Umbilical cord (tissue), 1 donor: ENCODE measurements at regions not wholly inside any gene's neighbourhood (a gene's known extent, or its start where the extent isn't known, plus 50 kb on each side); places are given as distances from the start of the nearest gene placed in this dataset.
"Not testable (repeated sequence)": the region's sequence is repeated elsewhere in the genome, so short reads cannot be mapped to it uniquely, and the experiment has no call there.

ENCODE experiments used
- DNase-seq: peaks from one replicate; pipeline ENCODE4 v3.0.0-alpha.2; 2015; ENCODE audit warnings: low spot score

DNA sequence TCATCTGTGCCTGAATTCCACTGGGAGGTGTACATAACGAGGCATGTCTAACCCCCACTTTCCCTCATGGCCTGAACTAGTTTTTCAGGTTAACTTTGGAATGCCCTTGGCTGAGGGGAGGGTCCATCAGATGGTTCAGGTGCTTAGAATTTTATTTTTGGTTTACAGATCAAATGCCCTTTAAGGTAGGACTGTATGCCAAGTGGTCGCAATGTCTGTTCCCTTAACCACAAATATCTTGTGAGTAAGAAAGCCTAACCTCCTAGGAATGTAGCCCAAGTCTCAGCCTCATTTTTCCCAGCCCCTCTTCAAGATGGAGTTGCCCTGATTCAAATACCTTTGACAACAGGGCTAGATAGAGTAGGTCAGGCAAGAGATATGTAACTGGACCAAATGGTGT is 78.4 kb downstream of the RNASET2 start:
- no peak for DNase-seq

DNA sequence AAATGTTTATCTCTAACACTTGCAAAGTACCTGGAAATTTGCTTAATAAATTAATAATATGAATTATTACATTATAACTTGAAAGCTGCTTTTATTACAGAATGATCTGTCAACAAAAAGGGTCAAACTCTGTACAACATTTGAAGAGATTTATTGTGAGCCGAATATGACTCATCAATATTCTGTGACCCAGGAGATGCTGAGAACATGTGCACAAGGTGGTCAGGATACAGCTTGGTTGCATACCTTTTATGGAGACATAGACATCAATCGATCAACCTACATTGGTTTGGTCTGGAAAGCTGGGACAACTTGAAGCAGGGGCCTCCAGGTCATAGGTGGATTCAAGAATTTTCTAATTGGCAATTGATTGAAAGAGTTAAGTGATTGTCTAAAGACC is 79.0 kb downstream of the RNASET2 start:
- no peak for DNase-seq

DNA sequence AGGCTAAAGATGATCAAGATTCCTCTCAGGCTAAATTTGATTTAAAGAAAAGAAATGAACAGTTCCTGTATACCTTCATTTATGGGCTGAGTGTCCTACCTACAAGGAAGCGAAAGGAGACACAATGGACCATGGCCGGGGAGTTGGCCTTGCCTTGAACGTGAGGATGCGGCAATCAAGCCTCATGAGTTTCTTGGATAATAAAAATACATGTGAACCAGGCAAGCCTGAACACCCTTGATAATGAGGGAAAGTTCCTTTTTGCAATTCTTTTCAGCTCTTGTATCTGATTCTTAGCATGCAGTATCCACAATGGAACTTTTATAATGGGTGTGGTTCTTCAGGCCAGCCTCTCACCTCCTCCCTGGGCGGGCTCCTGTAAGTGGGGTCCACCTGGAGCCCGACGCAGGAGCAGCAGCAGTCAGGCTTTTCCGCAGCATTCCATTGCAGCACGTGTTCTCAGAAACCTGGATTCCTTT is 83.8 kb downstream of the RNASET2 start:
- no peak for DNase-seq

DNA sequence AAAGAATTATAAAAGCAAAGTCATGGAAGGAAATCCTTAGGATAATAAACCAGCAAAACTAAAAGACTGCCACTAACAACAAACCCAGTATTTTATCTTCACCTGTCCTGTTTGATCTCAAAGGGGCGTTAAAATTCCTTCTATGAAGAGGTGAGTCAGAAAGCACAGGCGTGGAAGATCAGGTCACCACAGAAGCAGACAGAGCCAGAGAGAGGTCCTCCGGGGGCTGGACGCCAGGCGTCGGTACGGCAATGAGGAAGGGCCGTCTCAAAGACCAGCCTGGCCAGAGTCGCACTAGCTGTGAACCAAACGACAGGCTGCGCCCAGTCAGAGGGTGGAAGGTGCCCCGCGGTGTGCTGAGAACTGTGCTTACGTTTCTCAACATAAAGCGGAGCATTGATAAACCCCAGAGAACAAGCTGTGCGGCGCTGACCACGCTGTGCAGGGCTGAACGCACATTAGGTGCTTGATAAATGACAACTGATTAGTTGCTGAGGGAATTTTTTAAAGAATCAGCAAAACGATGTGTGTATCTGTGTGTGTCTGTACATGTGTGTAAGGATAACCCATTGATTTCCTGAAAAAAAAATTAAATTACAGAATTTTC is 85.6 kb downstream of the RNASET2 start:
- no peak for DNase-seq

DNA sequence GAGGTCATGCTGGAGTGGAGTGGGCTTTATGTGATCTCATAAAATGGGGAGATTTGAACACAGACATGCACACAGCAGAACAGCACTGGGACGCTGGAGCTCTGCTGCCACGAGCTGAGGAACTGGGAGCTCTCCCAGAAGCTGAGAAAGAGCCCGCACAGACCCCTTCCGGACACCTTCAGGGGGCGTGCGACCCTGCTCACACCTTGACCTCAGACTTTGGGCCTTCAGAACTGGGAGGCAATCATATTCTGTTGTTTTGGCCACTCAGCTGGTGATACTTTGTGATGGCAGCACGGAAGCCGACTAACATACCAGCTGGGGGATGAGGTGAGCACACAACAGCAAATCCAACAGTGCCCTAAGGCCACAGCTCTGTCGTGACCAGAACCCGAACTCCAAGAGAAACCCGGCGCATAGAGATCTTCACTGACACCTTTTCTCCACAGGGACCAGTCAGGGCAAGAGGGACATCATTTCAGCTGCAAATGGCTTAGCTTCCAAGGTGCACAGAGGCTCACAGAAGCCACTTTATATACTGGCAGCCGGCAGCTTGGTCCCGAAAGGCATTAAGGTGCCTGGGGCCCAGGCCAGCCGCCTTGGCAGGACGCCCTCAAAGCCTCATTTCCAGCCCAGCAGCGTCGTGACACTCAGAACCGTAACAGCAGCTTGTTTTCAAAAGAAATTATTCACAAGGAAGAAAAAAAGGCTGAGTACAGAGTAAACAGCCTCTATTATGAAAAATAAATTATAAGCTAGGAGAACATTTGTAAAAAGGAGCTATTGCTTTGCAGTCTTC is 89.3 kb downstream of the RNASET2 start:
- DNase-seq: no peak

DNA sequence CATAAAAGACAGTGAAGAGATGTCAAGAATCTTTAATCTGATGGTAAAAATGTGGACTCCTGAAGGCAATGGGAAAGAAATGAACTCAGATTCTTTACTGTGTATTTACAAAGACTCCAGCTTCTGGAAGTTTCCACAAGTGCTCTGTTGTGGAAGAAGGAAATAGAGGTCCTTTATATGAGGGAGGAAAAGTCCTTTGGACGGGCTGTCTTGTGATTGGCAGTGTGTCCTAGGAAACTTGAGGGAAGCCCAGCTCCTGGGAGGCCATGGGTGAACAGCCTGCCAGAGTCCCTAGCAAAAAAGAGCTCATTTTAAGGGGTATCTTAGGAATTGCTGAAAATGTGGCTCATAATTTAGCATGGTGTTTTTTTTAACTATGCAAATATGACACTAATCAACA is 92.0 kb downstream of the RNASET2 start:
- DNase-seq: no peak

DNA sequence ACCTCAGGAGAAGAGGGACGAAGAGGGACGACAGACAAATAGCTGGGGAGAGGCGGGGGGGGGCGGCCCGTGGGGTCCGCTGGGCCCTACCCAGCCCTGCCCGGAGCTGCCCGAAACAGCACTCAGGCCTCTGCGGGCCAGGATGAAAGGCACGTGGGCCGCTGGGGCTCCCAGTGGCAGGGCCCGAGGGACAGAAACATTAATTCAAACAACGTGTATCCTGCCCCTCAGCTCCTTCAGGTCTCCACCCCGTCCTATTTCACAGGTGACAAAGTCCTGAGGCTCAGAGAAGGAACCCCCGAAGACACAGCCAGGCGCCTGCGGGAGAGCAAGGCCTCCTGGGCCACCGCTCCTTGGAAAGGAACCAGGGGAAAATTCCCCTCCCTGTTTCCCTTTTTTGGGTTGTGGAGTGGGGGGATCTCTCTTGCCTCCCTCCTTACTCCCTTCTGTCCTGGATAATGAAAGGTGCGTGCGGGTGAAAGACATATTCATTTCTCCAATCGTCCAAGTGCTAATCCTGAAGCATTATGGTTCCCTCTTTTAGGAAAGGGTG is 93.3 kb downstream of the RNASET2 start:
- no peak for DNase-seq

DNA sequence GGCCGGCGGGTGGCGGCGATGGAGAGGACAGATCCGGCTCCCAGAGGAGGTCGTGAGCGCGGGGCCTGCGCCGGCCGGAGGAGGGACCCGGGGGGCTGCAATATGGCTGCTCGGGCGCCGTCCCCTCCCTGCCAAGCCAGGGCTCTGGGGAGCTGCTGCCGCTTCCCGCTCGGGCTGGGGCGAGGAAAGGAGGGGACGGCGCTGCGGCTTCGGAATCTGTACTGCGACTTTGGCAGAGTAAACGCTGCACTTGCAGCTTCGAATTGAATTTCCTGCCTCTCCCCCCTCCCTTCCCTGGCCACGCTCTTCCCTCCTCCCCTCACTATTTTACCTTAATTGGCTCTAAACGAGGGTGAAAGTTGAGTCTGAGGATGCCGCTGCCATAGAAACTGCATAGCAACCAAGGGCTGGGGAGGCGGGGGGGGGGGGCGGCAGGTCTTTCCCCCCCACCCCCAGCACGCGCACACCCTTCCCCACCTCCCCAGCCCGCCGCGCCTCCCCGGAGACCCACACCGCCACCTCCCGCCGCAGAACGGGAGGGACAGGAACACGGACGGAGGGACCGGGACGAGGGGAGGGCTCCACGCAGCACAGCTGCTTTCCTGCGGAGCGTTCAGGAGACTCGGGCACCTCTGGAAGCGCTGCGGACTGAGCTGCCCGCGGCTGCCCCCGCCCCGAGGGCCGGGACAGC is 93.9 kb downstream of the RNASET2 start:
- DNase-seq: peak; percentile 44

DNA sequence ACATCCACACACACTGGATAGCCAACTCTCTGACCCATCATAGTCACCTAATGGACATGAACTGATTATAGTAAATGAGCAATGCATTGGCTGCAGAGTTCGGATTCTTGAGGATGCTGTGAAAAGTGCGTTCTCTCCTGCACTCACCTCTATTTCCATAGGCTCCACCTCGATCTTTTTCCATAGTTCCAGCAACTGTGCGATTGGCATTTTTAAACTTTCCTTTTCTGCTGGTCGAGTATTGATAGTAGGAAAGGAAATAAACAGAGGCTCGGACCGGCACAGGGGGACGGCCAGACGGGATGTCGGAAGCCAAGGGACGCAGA is 94.4 kb downstream of the RNASET2 start:
- DNase-seq: no peak

DNA sequence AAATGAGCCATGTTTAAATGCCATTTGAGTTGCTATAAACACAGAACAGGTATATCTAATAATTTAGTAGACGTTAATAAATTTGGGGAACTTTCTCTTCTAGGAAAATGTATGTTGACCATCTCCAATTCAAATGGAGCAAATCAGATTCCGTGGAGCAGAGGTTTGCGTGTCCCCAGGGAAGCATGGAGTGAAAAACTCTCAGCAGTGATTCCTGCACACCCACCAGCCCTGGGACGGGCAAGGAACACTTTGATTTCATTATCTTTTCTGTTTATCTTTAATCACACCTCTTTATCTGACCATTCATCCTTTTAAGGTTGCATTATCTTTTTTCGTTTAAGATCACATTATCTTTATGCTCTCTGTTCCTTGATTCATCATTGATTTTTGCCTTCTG is 95.0 kb downstream of the RNASET2 start:
- no peak for DNase-seq

DNA sequence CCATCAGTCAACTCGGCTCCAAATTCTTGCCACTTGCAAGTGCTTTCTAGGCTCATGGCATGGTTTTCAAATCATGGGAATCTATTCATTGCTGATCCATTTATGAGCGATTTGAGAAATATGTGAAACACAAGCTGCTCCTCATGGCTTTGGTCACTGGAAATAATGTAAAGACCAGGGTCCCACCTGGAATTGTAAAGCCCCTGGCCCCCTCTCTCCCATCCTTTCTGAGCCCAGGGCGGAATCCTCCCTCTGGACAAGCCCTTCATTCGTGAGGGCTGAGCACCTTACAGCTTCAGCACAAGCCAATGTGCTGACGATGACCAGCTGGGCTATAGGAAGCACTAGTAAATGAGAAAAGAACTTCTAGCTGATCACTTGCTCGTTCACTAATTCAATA is 96.0 kb downstream of the RNASET2 start:
- DNase-seq: no peak

DNA sequence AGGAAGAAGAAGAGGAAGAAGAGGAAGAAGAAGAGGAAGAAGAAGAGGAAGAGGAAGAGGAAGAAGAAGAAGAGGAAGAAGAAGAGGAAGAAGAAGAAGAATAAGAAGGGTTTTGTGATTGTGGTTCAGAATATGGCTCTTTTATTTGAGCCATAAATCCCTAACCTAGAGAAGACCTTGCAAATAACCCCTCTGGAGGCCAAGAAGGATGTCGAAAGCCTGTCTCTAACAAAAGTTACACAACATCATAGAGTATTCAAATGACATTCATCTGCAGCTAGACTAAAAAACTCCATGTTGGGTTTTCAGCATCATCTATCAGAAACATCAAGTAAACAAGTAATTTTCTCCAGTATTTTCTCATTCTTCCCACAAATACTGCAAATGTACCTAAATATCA is 100.9 kb downstream of the RNASET2 start:
- no peak for DNase-seq

DNA sequence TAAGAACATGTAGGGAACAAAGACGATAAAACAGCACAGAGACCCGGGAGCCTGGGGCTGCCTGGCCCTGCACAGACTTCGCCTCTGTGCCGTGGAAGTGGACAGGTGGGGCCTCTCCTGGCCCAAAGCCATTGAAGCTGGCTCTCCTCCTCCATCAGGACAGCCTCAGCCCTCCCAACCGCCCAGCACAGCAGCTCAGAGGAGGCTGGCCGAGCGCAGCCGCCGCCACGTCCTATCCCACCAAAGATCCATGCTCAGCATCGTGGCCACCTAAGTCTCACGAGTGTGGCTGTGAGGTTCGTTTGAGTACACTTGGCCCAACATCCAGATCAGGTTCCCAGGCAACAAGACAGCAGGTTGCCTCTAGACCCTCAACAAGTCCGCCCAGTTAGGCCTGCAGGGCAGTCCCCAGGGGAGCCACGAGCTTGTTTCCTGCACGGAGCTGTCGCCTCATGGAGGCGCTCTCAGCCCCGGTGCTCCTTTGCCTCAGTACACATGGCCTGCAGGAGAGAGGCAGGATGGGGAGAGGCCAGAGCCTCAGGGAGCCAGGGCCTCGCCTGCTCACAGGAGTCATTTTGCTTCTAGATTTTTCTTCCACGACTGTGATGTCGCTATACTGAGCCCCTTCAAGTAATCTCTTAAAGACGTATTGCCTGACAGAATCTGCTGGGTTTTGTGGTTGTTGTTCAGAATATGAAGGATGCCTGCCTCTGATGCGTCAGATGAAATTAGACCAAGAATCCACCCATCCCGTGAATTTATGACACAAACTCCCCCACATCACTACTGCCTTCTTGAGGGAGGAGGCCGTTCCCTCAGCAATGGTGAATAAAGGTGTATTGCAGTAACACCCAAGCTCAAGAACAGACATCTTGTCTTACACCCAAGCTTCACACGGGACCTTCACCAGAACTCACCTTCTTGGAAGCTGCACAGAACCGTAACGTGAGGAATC is 102.7 kb downstream of the RNASET2 start:
- no peak for DNase-seq

DNA sequence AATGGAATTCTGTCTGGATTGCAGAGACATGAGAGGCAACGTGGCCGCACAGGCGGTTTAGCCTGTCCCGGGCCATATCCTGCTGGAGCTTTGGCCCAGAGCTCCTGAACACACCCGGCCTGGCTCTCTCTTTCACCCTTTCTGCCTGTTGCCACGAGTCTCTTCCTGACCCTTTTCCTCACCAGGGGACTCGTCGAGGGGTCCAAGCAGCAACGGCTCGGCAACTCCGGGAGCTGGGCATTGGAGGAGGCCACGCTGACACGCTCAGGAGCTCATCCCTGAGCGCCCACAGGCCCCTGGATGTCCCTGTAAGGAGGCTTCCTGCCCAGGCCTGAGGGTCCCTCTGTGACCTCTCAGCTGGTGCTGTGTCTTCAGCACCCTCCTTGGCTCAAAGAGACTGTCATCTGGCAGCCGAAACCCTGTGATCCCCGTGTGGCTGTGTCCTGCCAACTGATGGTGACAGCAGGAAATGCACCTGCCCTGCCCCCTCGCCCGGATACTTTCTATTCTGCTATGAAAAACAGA is 103.8 kb downstream of the RNASET2 start:
- no peak for DNase-seq

DNA sequence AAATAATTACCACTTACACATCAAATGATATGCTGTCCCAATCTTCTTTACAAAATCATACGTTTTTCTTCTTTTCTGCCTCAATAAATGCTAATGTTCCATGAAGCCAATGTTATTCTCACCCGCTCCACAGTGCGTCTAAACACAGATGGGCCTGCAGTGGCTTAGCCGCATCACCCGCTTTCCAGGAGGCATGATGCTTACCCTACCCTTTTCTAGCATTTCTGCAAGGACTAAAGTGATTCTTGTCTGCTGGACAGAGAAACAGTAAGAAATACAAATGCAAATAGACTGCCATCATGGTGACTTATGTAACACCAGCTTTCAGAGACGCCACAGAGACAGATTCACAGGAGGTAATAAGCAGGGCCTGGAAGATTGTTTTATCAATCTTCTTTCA is 104.4 kb downstream of the RNASET2 start:
- no peak for DNase-seq

DNA sequence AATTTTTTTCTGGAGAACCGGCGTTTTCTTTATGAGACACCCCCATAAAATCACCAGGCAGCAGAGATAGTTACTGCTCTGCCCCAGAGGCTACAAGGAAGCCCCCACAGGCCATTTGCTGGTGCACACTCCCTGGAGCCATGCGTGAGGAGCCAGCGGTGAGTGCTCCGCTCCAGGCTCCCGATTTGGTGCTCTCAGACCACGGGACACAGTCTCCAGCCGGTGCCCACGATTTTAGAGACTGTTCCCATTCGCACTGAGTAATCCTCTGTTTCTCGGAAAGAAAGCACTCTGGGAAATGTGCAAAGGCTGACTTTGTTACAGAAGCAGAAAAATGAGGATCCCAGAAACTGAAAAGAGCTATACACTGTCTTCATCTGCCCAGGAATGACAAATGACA is 104.9 kb downstream of the RNASET2 start:
- DNase-seq: no peak

DNA sequence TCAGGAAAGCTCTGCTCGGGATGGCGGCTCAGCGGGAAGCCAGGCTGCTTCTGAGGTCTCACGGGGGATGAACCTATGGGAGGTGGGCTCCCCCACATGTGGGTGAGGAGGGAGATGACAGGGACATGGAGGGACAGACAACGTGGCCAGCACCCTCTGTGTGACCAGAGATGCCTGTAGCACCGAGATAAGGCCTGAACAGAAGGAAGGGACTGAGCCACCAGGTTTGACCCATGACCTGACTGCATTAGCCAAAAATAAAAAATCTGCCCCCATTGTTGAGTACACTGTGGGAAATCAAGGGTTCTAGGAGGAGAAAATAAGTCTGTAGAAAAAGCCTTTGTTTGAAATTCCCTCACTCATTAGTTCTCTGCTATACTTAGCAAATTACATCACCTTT is 105.7 kb downstream of the RNASET2 start:
- no peak for DNase-seq

DNA sequence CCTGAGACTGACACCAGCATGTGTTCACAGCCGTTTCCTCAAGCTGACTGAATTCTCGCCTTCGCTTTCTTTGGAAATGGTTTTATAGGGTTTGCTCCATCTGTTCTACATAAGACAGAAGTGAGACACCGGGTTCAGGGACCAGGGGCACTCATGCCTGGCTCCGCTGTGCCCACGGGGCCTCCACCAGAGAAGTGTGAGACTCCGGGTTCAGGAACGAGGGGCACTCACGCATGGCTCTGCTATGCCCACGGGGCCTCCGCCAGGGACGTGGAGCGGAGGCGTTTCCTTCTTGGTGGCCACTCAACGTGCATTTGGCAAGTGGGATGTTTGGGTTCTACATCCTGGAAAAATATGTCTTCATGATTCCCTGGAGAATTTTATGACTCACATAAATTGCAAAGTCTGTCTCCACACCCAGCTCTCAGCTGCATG is 106.6 kb downstream of the RNASET2 start:
- DNase-seq: no peak

DNA sequence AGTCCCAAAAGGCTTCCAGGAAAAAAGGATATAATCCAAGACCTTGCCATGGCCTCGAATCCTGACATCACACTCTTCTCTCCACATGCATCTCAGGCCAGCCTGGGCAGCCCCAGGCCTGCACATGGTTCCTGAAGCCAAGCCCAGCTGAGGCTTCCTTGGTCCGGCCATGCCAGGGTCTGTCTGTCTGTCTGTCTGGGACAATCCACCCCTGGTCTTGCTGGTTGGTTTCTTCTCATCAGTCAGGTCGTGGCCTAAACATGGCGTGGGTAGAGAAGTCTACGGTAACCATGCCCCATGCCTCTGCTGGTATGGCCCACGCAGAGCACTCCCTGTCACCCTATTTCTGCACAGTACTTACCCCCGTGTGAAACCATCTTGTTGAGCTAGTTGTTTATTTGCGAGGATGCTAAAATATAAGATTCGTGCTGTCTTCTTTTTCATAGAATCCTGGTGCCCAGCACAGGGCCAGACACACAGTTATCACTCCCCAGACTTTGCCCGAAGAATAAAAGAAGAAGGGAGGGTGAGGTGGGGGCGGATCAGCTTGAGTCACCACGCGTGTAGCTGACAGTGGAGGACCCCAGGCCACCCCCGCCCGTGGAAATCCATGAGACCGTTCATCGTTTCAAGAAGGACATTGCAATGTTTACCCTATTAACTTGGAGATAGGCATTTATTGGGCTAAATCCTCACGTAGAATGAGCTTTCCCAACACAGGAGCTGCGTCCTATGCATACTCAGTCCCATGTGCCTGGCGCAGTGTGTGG is 107.2 kb downstream of the RNASET2 start:
- DNase-seq: no peak

DNA sequence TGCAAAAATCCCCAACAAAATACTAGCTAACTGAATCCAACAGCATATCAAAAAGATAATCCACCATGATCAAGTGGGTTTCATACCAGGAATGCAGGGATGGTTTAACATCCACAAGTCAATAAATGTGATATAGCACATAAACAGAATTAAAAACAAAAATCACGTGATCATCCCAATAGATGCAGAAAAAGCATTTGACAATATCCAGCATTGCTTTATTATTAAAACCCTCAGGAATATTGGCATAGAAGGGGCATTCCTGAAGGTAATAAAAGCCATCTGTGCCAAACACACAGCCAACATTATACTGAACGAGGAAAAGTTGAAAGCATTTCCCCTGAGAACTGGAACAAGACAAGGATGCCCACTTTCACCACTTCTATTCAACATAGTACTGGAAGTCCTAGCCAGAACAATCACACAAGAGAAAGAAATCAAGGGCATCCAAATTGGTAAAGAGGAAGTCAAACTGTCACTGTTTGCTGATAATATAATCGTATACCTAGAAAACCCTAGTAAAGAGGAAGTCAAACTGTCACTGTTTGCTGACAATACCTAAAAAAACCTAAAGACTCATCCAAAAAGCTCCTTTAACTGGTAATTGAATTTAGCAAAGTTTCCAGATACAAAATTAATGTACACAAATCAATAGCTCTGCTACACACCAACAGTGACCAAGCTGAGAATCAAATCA is 109.8 kb downstream of the RNASET2 start:
- not testable (repeated sequence) for DNase-seq
